Gastrocnemius medialis (tissue), 4 donors: ENCODE measurements at regions not wholly inside any gene's neighbourhood (a gene's known extent, or its start where the extent isn't known, plus 50 kb on each side); places are given as distances from the start of the nearest gene placed in this dataset.

Experiments
- ATAC-seq, 2 donors: fragments of 150-250 bp; one replicate each; pipeline ENCODE4 v1.9.1; 2016
- DNase-seq, 2 donors: peaks; one replicate each; pipeline ENCODE4 v3.0.0-alpha.2; 2019
- H3K27ac ChIP-seq, 4 donors: fragments of 200-600 bp; sonication (generic); 1 replicate in 1 of 4; 2 replicates in 3 of 4; pipeline ENCODE4 v1.5.1; 2016 to 2018; ENCODE audit warnings: mild to moderate bottlenecking in 2 of 4, moderate library complexity in 1 of 4
- H3K27me3 ChIP-seq, 3 donors: fragments of 200-600 bp; sonication (generic) in 2 of 3; 1 replicate in 1 of 3; 2 replicates in 2 of 3; pipeline versions ENCODE4 v1.5.1 to v1.6.0; 2016 to 2019; ENCODE audit warnings: mild to moderate bottlenecking in 1 of 3, moderate library complexity in 1 of 3
- H3K36me3 ChIP-seq, 2 donors: fragments of 200-600 bp; sonication (generic) in 1 of 2; one replicate each; pipeline ENCODE4 v1.5.1; 2017 to 2018
- H3K4me1 ChIP-seq, 2 donors: fragments of 200-600 bp; sonication (generic) in 1 of 2; one replicate each; pipeline ENCODE4 v1.5.1; 2016 to 2017; ENCODE audit warnings: mild to moderate bottlenecking in 2 of 2
- H3K4me3 ChIP-seq, 4 donors: fragments of 200-600 bp; sonication (generic) in 3 of 4; 1 replicate in 1 of 4; 2 replicates in 3 of 4; pipeline ENCODE4 v1.5.1; 2016 to 2019; ENCODE audit warnings: mild to moderate bottlenecking in 2 of 4
- H3K9me3 ChIP-seq, 3 donors: fragments of 200-600 bp; sonication (generic) in 2 of 3; 1 replicate in 1 of 3; 2 replicates in 2 of 3; pipeline ENCODE4 v1.5.1; 2016 to 2019
- POLR2A ChIP-seq, 2 donors: fragments of 450-650 bp; IDR thresholded peaks; one replicate each; pipeline ENCODE4 v1.6.1; 2017; ENCODE audit warnings: antibody characterized with exemption in 2 of 2, mild to moderate bottlenecking in 2 of 2, moderate library complexity in 2 of 2
- in situ Hi-C, 4 donors: fragments of 200-750 bp; cut with MboI; loops; one replicate each; pipeline versions ENCODE4 v1.15.0 to v1.8.0; 2017; ENCODE audit warnings: low sequenced_read_pairs in 4 of 4
- intact Hi-C: fragments of 100-400 bp; cut with DNase I; formaldehyde crosslinking; loops from one replicate; pipeline ENCODE4 v1.15.1; 2023; ENCODE audit warnings: low total_unique reads
- TF ChIP-seq, protein P1 (sequence below), 5 experiments: fragments of 450-650 bp in 3 of 5; fragments of 200-600 bp in 2 of 5; sonication (generic) in 2 of 5; IDR thresholded peaks in 4 of 5; conservative IDR thresholded peaks in 1 of 5; 1 replicate in 4 of 5; 2 replicates in 1 of 5; pipeline ENCODE4 v1.5.1; 2016 to 2019; ENCODE audit warnings: antibody characterized with exemption in 5 of 5, mild to moderate bottlenecking in 3 of 5, moderate library complexity in 3 of 5

DNA sequence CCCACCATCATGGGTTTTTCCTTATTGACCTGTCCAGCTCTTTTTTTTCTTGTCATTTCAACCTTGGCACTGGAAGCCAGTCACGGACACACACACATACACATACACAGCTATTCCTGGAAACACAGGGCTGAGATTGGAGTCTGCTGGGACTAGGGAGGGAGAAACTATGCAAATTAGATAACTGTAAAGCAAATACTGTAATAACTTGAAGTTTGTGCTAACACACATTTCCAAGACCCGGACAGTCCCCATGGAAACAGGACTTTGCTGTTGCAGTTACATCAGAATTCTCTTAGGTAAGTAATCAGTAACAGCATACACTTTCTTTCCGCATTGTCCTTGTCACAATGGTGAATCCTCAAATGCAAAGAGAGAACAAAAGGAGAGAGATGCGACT lies 304.4 kb downstream of the KBTBD8 start:
- in situ Hi-C loops (no loop called here), intact Hi-C loops (no loop called here)
- TF ChIP-seq POLR2A (IDR thresholded peaks at IDR 0.05), result no peak
- TF ChIP-seq, protein P1, sequence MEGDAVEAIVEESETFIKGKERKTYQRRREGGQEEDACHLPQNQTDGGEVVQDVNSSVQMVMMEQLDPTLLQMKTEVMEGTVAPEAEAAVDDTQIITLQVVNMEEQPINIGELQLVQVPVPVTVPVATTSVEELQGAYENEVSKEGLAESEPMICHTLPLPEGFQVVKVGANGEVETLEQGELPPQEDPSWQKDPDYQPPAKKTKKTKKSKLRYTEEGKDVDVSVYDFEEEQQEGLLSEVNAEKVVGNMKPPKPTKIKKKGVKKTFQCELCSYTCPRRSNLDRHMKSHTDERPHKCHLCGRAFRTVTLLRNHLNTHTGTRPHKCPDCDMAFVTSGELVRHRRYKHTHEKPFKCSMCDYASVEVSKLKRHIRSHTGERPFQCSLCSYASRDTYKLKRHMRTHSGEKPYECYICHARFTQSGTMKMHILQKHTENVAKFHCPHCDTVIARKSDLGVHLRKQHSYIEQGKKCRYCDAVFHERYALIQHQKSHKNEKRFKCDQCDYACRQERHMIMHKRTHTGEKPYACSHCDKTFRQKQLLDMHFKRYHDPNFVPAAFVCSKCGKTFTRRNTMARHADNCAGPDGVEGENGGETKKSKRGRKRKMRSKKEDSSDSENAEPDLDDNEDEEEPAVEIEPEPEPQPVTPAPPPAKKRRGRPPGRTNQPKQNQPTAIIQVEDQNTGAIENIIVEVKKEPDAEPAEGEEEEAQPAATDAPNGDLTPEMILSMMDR (IDR thresholded peaks at IDR 0.05 in 4 of 5, conservative IDR thresholded peaks at IDR 0.05 in 1 of 5), result no peak
- DNase-seq, result no peak
- no peaks in the 10 kb centered on the region for H3K4me1 ChIP-seq
- no peaks in the 10 kb centered on the region for H3K9me3 ChIP-seq
- no peaks in the 10 kb centered on the region for H3K36me3 ChIP-seq
- no peaks in the 10 kb centered on the region for H3K27me3 ChIP-seq
- H3K4me3 ChIP-seq, result no peak overlapping the region
- no peak for ATAC-seq
- no peak overlapping the region for H3K27ac ChIP-seq

DNA sequence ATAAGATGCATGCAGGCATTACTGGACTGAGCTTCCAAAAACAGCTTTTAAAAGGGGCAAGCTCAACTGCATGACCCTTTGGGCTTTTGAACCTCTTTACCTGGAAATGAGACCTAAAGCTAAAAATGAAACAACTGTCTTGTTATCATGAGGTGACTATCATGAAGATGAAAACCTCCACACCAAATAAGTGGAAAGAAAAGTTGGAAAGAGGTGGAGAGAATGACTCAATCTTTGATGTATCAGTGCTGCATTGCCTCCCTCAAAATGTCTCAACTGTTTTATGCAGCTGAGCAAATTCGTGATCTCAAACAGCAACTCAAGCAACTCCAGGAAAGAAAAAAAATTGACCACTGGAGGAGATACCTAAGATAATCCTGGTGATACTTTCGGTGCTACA lies 307.1 kb downstream of the KBTBD8 start:
- Histone ChIP-seq H3K27me3 (no peaks in the 10 kb centered on the region), H3K9me3 (no peaks in the 10 kb centered on the region), H3K27ac (no peak overlapping the region), H3K4me1 (no peaks in the 10 kb centered on the region), H3K4me3 (no peak overlapping the region), H3K36me3 (no peaks in the 10 kb centered on the region)
- no peak for DNase-seq
- no peak for ATAC-seq
- intact Hi-C loops, result no loop called here
- TF ChIP-seq, protein P1 (IDR thresholded peaks at IDR 0.05 in 4 of 5, conservative IDR thresholded peaks at IDR 0.05 in 1 of 5), result no peak
- no peak for TF ChIP-seq POLR2A (IDR thresholded peaks at IDR 0.05)
- in situ Hi-C loops, result no loop called here

- no peak overlapping the region for H3K4me3 ChIP-seq
- intact Hi-C loops, result no loop called here
- TF ChIP-seq, protein P1 (IDR thresholded peaks at IDR 0.05 in 4 of 5, conservative IDR thresholded peaks at IDR 0.05 in 1 of 5), result no peak
- TF ChIP-seq POLR2A (IDR thresholded peaks at IDR 0.05), result no peak
- H3K27ac ChIP-seq, result no peak overlapping the region
- DNase-seq, result no peak
- H3K27me3 ChIP-seq, result no peaks in the 10 kb centered on the region
- H3K4me1 ChIP-seq, result no peaks in the 10 kb centered on the region
- no peaks in the 10 kb centered on the region for H3K36me3 ChIP-seq
- in situ Hi-C loops, result no loop called here
- no peaks in the 10 kb centered on the region for H3K9me3 ChIP-seq
- no peak for ATAC-seq
Measured at GRCh38 chr3:67305922-67306321, 307.8 kb downstream of the KBTBD8 start.

- Histone ChIP-seq H3K27me3 (no peaks in the 10 kb centered on the region), H3K4me3 (no peak overlapping the region), H3K4me1 (no peaks in the 10 kb centered on the region), H3K9me3 (no peaks in the 10 kb centered on the region), H3K27ac (no peak overlapping the region), H3K36me3 (no peaks in the 10 kb centered on the region)
- in situ Hi-C loops, result no loop called here
- no peak for DNase-seq
- no peak for TF ChIP-seq POLR2A (IDR thresholded peaks at IDR 0.05)
- TF ChIP-seq, protein P1 (IDR thresholded peaks at IDR 0.05 in 4 of 5, conservative IDR thresholded peaks at IDR 0.05 in 1 of 5), result no peak
- no peak for ATAC-seq
- intact Hi-C loops, result no loop called here
Measured at GRCh38 chr3:67311440-67311839, 313.3 kb downstream of the KBTBD8 start.

- DNase-seq, result no peak
- Histone ChIP-seq H3K27ac (no peak overlapping the region), H3K27me3 (no peaks in the 10 kb centered on the region), H3K4me3 (no peak overlapping the region), H3K36me3 (no peaks in the 10 kb centered on the region), H3K4me1 (no peaks in the 10 kb centered on the region), H3K9me3 (no peaks in the 10 kb centered on the region)
- no peak for ATAC-seq
- intact Hi-C loops, result no loop called here
- in situ Hi-C loops, result no loop called here
- TF ChIP-seq, protein P1 (IDR thresholded peaks at IDR 0.05 in 4 of 5, conservative IDR thresholded peaks at IDR 0.05 in 1 of 5), result no peak
- no peak for TF ChIP-seq POLR2A (IDR thresholded peaks at IDR 0.05)
Measured at GRCh38 chr3:67312155-67312554, 314.0 kb downstream of the KBTBD8 start.
